ENCODE measurements at regions not wholly inside any gene's neighbourhood (a gene's known extent, or its start where the extent isn't known, plus 50 kb on each side); places are given as distances from the start of the nearest gene placed in this dataset.

- no peak overlapping the region for H3K18ac ChIP-seq (ENCODE audit: low read depth, low read length)
- BruUV-seq (replicated peaks): no TSS peak
- H4K5ac ChIP-seq (ENCODE audit: low read depth, low read length): no peak overlapping the region
- dilution Hi-C loops (cut with HindIII; ENCODE audit: low sequenced_read_pairs, unreplicated experiment) (no loop called here), in situ Hi-C loops (cut with MboI; ENCODE audit: low sequenced_read_pairs) (no loop called here), intact Hi-C loops (cut with micrococcal nuclease) (no loop called here)
- no peak overlapping the region for H3K56ac ChIP-seq (ENCODE audit: extremely low read depth, insufficient read depth, low read length)
- TF ChIP-seq ELK1 (IDR thresholded peaks at IDR 0.05; ENCODE audit: borderline replicate concordance, low read depth, low read length) (no peak), CTCF (conservative IDR thresholded peaks at IDR 0.05; ENCODE audit: low read depth, low read length) (no peak), CEBPB (IDR thresholded peaks at IDR 0.05; ENCODE audit: low read depth, low read length) (no peak)
- no peak overlapping the region for H3K4me2 ChIP-seq (ENCODE audit: low read depth, low read length)
- no peaks in the 10 kb centered on the region for H4K20me1 ChIP-seq (ENCODE audit: insufficient read depth, low read length)
- ATAC-seq (ENCODE audit: low read depth) (no peak), DNase-seq (no peak)
- H3K9me1 ChIP-seq (ENCODE audit: insufficient read depth, low read length): no peaks in the 10 kb centered on the region
- no peak overlapping the region for H2AK9ac ChIP-seq (replicated peaks; ENCODE audit: low read depth, low read length, poor library complexity)
- no peak overlapping the region for H2BK120ac ChIP-seq (ENCODE audit: low read depth, low read length)
- H3K14ac ChIP-seq (replicated peaks; ENCODE audit: low read depth, low read length): no peak overlapping the region
- no peak overlapping the region for H2BK5ac ChIP-seq (ENCODE audit: low read depth, low read length, poor library complexity, severe bottlenecking)
- H3K9ac ChIP-seq (ENCODE audit: low read depth, low read length): no peak overlapping the region
- ChIA-PET POLR2A (ENCODE audit: unreplicated experiment) (no interaction called here), CTCF (no interaction called here)
- H3K36me3 ChIP-seq (ENCODE audit: control insufficient read depth, insufficient read depth, low read length): no peaks in the 10 kb centered on the region
- H3K23ac ChIP-seq (ENCODE audit: low read depth, low read length): no peak overlapping the region
- no peak overlapping the region for H3K27ac ChIP-seq (ENCODE audit: insufficient read depth, low read length)
- no peaks in the 10 kb centered on the region for H3K9me3 ChIP-seq (ENCODE audit: control insufficient read depth, insufficient read depth, low read length)
- H2BK20ac ChIP-seq (ENCODE audit: low read depth, low read length): no peak overlapping the region
- no peak overlapping the region for H2AFZ ChIP-seq (replicated peaks; ENCODE audit: low read length, poor library complexity)
- no peak overlapping the region for H2AK5ac ChIP-seq (ENCODE audit: low read depth, low read length)
- no peaks in the 10 kb centered on the region for H3K79me1 ChIP-seq (ENCODE audit: low read depth in 1 of 2, low read length in 2 of 2)
- H2BK15ac ChIP-seq (ENCODE audit: low read depth, low read length): no peak overlapping the region
- H4K91ac ChIP-seq (ENCODE audit: insufficient read depth, low read depth, low read length): no peak overlapping the region
- no peak overlapping the region for H4K8ac ChIP-seq (ENCODE audit: low read depth in 2 of 2, low read length in 2 of 2)
- H3K4me1 ChIP-seq (ENCODE audit: control insufficient read depth, insufficient read depth, low read length): no peaks in the 10 kb centered on the region
- no peak overlapping the region for H3K4ac ChIP-seq (ENCODE audit: low read depth, low read length)
- H3K4me3 ChIP-seq (ENCODE audit: insufficient read depth, low read depth, low read length): no peak overlapping the region
- no peaks in the 10 kb centered on the region for H3K27me3 ChIP-seq (ENCODE audit: control insufficient read depth, insufficient read depth, low read length)
Measured at GRCh38 chr2:104965900-104966299, 72.0 kb upstream of the MRPS9 start.
